Panc1 (cell line): ENCODE measurements at regions not wholly inside any gene's neighbourhood (a gene's known extent, or its start where the extent isn't known, plus 50 kb on each side); places are given as distances from the start of the nearest gene placed in this dataset.

Experiments used
- ATAC-seq: fragments of 200-7000 bp; cut with Tn5 transposase; 2 replicates; pipeline ENCODE4 v1.9.1; 2020; ENCODE audit warnings: mild to moderate bottlenecking, moderate library complexity
- BruUV-seq: library from RNA; stranded (reverse); fragments of 400-500 nt; replicated peaks from 2 replicates; lab custom pipeline; 2021; lab: Mats Ljungman, UMichigan
- CTCF ChIA-PET: fragments of 300-600 bp; sonication (Branson Sonifier 250); formaldehyde crosslinking; loops from one replicate; lab custom pipeline; 2022; ENCODE audit warnings: antibody characterized with exemption; lab: Charles Lee
- POLR2A ChIA-PET: fragments of 300-600 bp; sonication (Branson Sonifier 250); formaldehyde crosslinking; loops from one replicate; lab custom pipeline; 2022; ENCODE audit warnings: antibody characterized with exemption; lab: Charles Lee
- DNase-seq: peaks from one replicate; pipeline ENCODE4 v3.0.0-alpha.2; 2010; ENCODE audit warnings: low read depth, low spot score
- H3K27ac ChIP-seq: 2 replicates; pipeline ENCODE4 v1.5.1; 2011; ENCODE audit warnings: mild to moderate bottlenecking, low read length, inconsistent platforms
- H3K27me3 ChIP-seq: fragments of 200-500 bp; sonication (Bioruptor generic); 2 replicates; pipeline ENCODE4 v1.6.0; 2014; ENCODE audit warnings: low read length, inconsistent platforms; ENCODE audit not compliant: control insufficient read depth, insufficient read depth
- H3K36me3 ChIP-seq: fragments of 200-500 bp; sonication (Bioruptor generic); 2 replicates; pipeline ENCODE4 v1.5.1; 2014; ENCODE audit warnings: inconsistent platforms, mild to moderate bottlenecking, low read length, moderate library complexity; ENCODE audit not compliant: control insufficient read depth, insufficient read depth
- H3K4me1 ChIP-seq: 2 replicates; pipeline ENCODE4 v1.5.1; 2011; ENCODE audit warnings: inconsistent platforms, mild to moderate bottlenecking, low read length, moderate library complexity; ENCODE audit not compliant: control insufficient read depth, insufficient read depth
- H3K4me3 ChIP-seq, 2 experiments: 2 replicates each; pipeline ENCODE4 v1.5.1; 2011 to 2012; ENCODE audit warnings: low read depth in 2 of 2, low read length in 2 of 2, mild to moderate bottlenecking in 2 of 2, inconsistent platforms in 1 of 2, moderate library complexity in 1 of 2
- H3K9me3 ChIP-seq: fragments of 200-500 bp; sonication (Bioruptor generic); 2 replicates; pipeline ENCODE4 v1.5.1; 2014; ENCODE audit warnings: low read depth, mild to moderate bottlenecking, inconsistent platforms, low read length, moderate library complexity; ENCODE audit not compliant: control insufficient read depth, insufficient read depth
- POLR2AphosphoS5 ChIP-seq: IDR thresholded peaks from 2 replicates; pipeline ENCODE4 v1.6.1; 2012; ENCODE audit warnings: mild to moderate bottlenecking, low read depth, low read length, moderate library complexity
- SIN3A ChIP-seq: IDR thresholded peaks from 2 replicates; pipeline ENCODE4 v1.6.1; 2012; ENCODE audit warnings: low read depth, mild to moderate bottlenecking, low read length, moderate library complexity, borderline replicate concordance; ENCODE audit not compliant: insufficient read depth
- TCF7L2 ChIP-seq: IDR thresholded peaks from 2 replicates; pipeline ENCODE4 v1.6.1; 2011; ENCODE audit warnings: mild to moderate bottlenecking, low read depth, low read length, inconsistent platforms
- in situ Hi-C: cut with HindIII; loops from 2 replicates; pipeline ENCODE4 v1.10.0; 2016; ENCODE audit warnings: low sequenced_read_pairs, low pct_unique_long_range_greater_than_20kb
- intact Hi-C: fragments of 100-400 bp; cut with micrococcal nuclease; formaldehyde crosslinking; loops from one replicate; pipeline ENCODE4 v1.10.0; 2022; ENCODE audit not compliant: unreplicated experiment
- TF ChIP-seq, protein P1 (sequence below): fragments of 450-650 bp; IDR thresholded peaks from 2 replicates; pipeline ENCODE4 v1.5.1; 2017; ENCODE audit warnings: mild to moderate bottlenecking
- TF ChIP-seq, protein P2 (sequence below), 2 experiments: IDR thresholded peaks; 2 replicates each; pipeline ENCODE4 v1.6.1; 2011 to 2012; ENCODE audit warnings: low read depth in 2 of 2, control low read depth in 1 of 2, low read length in 1 of 2, mild to moderate bottlenecking in 1 of 2, moderate library complexity in 1 of 2; ENCODE audit not compliant: insufficient read depth in 1 of 2

DNA sequence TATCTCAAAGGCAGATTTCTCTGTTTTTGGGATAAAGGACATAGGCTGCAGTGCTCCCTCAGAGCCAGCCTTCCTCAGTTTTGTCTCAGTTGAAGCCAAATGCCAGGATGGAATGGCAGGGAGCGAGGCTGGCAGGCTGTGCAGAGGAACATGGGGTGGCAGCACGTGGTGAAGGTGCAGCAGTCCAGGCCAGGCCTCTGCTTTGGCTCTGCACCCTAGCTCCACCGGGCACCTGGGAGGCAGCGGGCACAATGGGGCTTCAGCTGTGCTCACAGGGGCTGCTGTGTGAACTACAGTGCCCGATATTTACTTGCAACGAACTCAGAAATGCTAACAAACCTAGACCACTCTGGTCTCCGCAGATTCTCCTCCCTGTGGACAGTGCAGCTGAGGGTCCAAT is 319.6 kb downstream of the ZNF326 start:
- H3K36me3 ChIP-seq, result no peaks in the 10 kb centered on the region
- POLR2A ChIA-PET, result no interaction called here
- H3K9me3 ChIP-seq, result no peaks in the 10 kb centered on the region
- in situ Hi-C loops (no loop called here), intact Hi-C loops (no loop called here)
- TF ChIP-seq, protein P1, sequence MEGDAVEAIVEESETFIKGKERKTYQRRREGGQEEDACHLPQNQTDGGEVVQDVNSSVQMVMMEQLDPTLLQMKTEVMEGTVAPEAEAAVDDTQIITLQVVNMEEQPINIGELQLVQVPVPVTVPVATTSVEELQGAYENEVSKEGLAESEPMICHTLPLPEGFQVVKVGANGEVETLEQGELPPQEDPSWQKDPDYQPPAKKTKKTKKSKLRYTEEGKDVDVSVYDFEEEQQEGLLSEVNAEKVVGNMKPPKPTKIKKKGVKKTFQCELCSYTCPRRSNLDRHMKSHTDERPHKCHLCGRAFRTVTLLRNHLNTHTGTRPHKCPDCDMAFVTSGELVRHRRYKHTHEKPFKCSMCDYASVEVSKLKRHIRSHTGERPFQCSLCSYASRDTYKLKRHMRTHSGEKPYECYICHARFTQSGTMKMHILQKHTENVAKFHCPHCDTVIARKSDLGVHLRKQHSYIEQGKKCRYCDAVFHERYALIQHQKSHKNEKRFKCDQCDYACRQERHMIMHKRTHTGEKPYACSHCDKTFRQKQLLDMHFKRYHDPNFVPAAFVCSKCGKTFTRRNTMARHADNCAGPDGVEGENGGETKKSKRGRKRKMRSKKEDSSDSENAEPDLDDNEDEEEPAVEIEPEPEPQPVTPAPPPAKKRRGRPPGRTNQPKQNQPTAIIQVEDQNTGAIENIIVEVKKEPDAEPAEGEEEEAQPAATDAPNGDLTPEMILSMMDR, result no peak
- no peak for TF ChIP-seq SIN3A
- no peak for TF ChIP-seq POLR2AphosphoS5
- TF ChIP-seq TCF7L2, result no peak
- TF ChIP-seq, protein P2, sequence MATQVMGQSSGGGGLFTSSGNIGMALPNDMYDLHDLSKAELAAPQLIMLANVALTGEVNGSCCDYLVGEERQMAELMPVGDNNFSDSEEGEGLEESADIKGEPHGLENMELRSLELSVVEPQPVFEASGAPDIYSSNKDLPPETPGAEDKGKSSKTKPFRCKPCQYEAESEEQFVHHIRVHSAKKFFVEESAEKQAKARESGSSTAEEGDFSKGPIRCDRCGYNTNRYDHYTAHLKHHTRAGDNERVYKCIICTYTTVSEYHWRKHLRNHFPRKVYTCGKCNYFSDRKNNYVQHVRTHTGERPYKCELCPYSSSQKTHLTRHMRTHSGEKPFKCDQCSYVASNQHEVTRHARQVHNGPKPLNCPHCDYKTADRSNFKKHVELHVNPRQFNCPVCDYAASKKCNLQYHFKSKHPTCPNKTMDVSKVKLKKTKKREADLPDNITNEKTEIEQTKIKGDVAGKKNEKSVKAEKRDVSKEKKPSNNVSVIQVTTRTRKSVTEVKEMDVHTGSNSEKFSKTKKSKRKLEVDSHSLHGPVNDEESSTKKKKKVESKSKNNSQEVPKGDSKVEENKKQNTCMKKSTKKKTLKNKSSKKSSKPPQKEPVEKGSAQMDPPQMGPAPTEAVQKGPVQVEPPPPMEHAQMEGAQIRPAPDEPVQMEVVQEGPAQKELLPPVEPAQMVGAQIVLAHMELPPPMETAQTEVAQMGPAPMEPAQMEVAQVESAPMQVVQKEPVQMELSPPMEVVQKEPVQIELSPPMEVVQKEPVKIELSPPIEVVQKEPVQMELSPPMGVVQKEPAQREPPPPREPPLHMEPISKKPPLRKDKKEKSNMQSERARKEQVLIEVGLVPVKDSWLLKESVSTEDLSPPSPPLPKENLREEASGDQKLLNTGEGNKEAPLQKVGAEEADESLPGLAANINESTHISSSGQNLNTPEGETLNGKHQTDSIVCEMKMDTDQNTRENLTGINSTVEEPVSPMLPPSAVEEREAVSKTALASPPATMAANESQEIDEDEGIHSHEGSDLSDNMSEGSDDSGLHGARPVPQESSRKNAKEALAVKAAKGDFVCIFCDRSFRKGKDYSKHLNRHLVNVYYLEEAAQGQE (IDR thresholded peaks at IDR 0.05; ENCODE audit: insufficient read depth in 1 of 2, low read depth in 2 of 2, low read length in 1 of 2), result no peak
- no peaks in the 10 kb centered on the region for H3K4me1 ChIP-seq
- ATAC-seq (no peak), DNase-seq (no peak)
- no peaks in the 10 kb centered on the region for H3K27me3 ChIP-seq
- BruUV-seq, result no TSS peak
- CTCF ChIA-PET, result no interaction called here
- H3K4me3 ChIP-seq, result no peak overlapping the region
- no peak overlapping the region for H3K27ac ChIP-seq

- Histone ChIP-seq H3K27me3 (no peaks in the 10 kb centered on the region), H3K36me3 (no peaks in the 10 kb centered on the region), H3K27ac (no peak overlapping the region), H3K4me3 (no peak overlapping the region), H3K9me3 (no peaks in the 10 kb centered on the region), H3K4me1 (no peaks in the 10 kb centered on the region)
- DNase-seq, result no peak
- ChIA-PET POLR2A (no interaction called here), CTCF (no interaction called here)
- intact Hi-C loops, result no loop called here
- in situ Hi-C loops, result no loop called here
- no TSS peak for BruUV-seq
- ATAC-seq, result no peak
- TF ChIP-seq, protein P2 (IDR thresholded peaks at IDR 0.05; ENCODE audit: insufficient read depth in 1 of 2, low read depth in 2 of 2, low read length in 1 of 2), result no peak
- TF ChIP-seq TCF7L2 (no peak), POLR2AphosphoS5 (no peak)
- TF ChIP-seq, protein P1, result no peak
Measured at GRCh38 chr1:90313778-90314177, 318.9 kb downstream of the ZNF326 start.
